NCI-H460 (cell line): ENCODE measurements at regions not wholly inside any gene's neighbourhood (a gene's known extent, or its start where the extent isn't known, plus 50 kb on each side); places are given as distances from the start of the nearest gene placed in this dataset.
"Not testable (repeated sequence)": the region's sequence is repeated elsewhere in the genome, so short reads cannot be mapped to it uniquely, and the experiment has no call there.

ENCODE experiments used
- DNase-seq: peaks from one replicate; pipeline ENCODE4 v3.0.0-alpha.2; 2016; ENCODE audit warnings: low read depth; ENCODE audit errors: extremely low read depth
- small RNA-seq, 2 experiments: library from RNA; depleted of rRNA; stranded (forward); fragments of <200 nt; gene quantifications; one replicate each; pipeline ENCODE3, GENCODE V24; 2014

DNA sequence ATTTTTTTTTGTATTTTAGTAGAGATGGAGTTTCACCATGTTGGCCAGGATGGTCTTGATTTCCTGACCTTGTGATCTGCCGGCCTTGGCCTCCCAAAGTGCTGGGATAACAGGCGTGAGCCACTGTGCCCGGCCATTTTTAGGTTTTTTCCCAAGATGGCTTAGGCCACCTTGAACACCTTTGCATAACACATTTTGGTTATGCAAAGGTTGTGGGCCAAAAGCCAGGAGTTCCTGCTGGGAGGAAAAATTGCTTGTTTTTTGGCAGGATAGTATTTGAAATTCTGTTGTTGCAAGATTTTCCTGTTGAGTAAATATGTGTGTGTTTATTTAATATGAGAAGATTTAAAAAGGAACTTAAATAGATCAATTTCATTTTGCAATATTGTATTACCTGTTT is 65.3 kb upstream of the KCNJ18 start:
- not testable (repeated sequence) for DNase-seq

Small RNA genes in the stretch of these regions (small RNA-seq; reads per million reads assigned to genes)
- gene AC233702.6 (0 reads per million in 2 experiments), gene AC233702.8 (0 reads per million in 2 experiments)
